Upper lobe of left lung (tissue), 6 donors: ENCODE measurements at regions not wholly inside any gene's neighbourhood (a gene's known extent, or its start where the extent isn't known, plus 50 kb on each side); places are given as distances from the start of the nearest gene placed in this dataset.

Source experiments
- ATAC-seq, 2 donors: fragments of 200-7000 bp; cut with Tn5 transposase; one replicate each; pipeline ENCODE4 v1.9.1; 2022; ENCODE audit warnings: mild to moderate bottlenecking in 2 of 2, moderate library complexity in 2 of 2; ENCODE audit not compliant: low FRiP score in 2 of 2
- DNase-seq, 2 donors: peaks; one replicate each; pipeline ENCODE4 v3.0.0-alpha.2; 2019 to 2020
- H3K27ac ChIP-seq, 4 donors: fragments of 200-600 bp; sonication (generic); one replicate each; pipeline ENCODE4 v1.5.1; 2016 to 2019
- H3K27me3 ChIP-seq, 4 donors: fragments of 200-600 bp; sonication (generic); one replicate each; pipeline ENCODE4 v1.5.1; 2017 to 2019
- H3K36me3 ChIP-seq, 4 donors: fragments of 200-600 bp; sonication (generic); one replicate each; pipeline ENCODE4 v1.5.1; 2016 to 2019
- H3K4me1 ChIP-seq, 4 donors: fragments of 200-600 bp; sonication (generic); one replicate each; pipeline ENCODE4 v1.5.1; 2018 to 2019
- H3K4me3 ChIP-seq, 4 donors: fragments of 200-600 bp; sonication (generic); one replicate each; pipeline ENCODE4 v1.5.1; 2017 to 2019; ENCODE audit warnings: mild to moderate bottlenecking in 2 of 4, moderate library complexity in 1 of 4
- H3K9me3 ChIP-seq, 4 donors: fragments of 200-600 bp; sonication (generic); one replicate each; pipeline ENCODE4 v1.5.1; 2018 to 2019
- CTCF ChIP-seq, 6 experiments: fragments of 450-650 bp in 4 of 6; fragments of 200-600 bp in 2 of 6; sonication (generic) in 2 of 6; IDR thresholded peaks; one replicate each; pipeline ENCODE4 v1.5.1; 2016 to 2019; ENCODE audit warnings: antibody characterized with exemption in 6 of 6
- EP300 ChIP-seq, 4 donors: sonication (generic); formaldehyde crosslinking; IDR thresholded peaks; one replicate each; pipeline ENCODE4 v1.5.1; 2017; ENCODE audit warnings: antibody characterized with exemption in 4 of 4, control low read depth in 2 of 4
- POLR2A ChIP-seq, 4 donors: fragments of 450-650 bp; IDR thresholded peaks; one replicate each; pipeline ENCODE4 v1.5.1; 2016 to 2017; ENCODE audit warnings: antibody characterized with exemption in 4 of 4, mild to moderate bottlenecking in 2 of 4
- POLR2AphosphoS5 ChIP-seq, 2 donors: sonication (generic); formaldehyde crosslinking; IDR thresholded peaks; one replicate each; pipeline ENCODE4 v1.5.1; 2017; ENCODE audit warnings: antibody characterized with exemption in 2 of 2
- WGBS, 2 donors: methylation state at CpG; one replicate each; pipeline ENCODE4 v1.1.5; 2017 to 2018; 5-methylcytosine and 5-hydroxymethylcytosine counted together
- donor health status: DM: no; HTN: no; CAD: no; lungs with moderate emphysema.
- donor health status: DM: no; HTN: yes; CAD: no; lungs with severe emphysema.

DNA sequence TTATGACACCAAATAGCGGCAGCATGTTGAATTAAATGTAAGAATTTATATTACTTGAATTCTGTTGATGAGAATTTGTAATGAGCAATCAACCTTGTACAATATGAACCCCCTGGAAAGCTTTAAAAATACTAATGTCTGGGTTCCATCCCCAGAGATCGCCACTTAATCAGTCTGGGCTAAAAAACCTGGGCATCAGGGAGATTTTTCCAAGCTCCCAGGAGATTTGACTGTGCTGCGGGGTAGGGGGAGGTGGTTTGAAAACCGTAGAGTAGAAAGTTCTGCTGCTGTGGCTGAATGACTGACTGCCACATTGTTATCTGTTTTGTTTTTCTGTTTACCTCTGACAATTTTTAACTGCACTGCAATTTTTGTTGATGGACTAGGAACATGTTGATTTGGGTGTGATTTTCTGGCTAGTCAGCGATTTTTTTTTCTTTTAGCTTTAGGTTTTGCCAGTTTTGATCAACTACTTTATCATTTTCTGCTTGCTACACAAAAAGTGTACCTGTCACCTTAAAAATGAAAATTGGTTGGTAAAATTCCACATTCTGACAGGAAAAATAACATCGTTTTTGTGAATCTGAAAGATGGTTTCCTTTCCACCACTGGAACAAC lies 79.3 kb downstream of the PCTP start:
- ATAC-seq = no peak
- DNase-seq = no peak

GRCh38 chr17:55830699-55831471 lies 80.0 kb downstream of the PCTP start:
- Histone ChIP-seq H3K4me1 (no peaks in the 10 kb centered on the region), H3K27me3 (no peaks in the 10 kb centered on the region), H3K36me3 (no peaks in the 10 kb centered on the region), H3K4me3 (no peak overlapping the region), H3K27ac (no peak overlapping the region), H3K9me3 (no peaks in the 10 kb centered on the region)
- WGBS, 2 donors = 69 to 78% methylated on average over 10 of the region's 10 CpGs
- TF ChIP-seq POLR2AphosphoS5 (IDR thresholded peaks at IDR 0.05) (no peak), EP300 (IDR thresholded peaks at IDR 0.05) (no peak), CTCF (IDR thresholded peaks at IDR 0.05) (no peak), POLR2A (IDR thresholded peaks at IDR 0.05) (no peak)
- ATAC-seq = no peak
- DNase-seq = no peak

More for the DNA sequence above, 79.3 kb downstream of the PCTP start:
- H3K4me1 ChIP-seq = no peaks in the 10 kb centered on the region
- TF ChIP-seq EP300 (IDR thresholded peaks at IDR 0.05) (no peak), POLR2A (IDR thresholded peaks at IDR 0.05) (no peak), POLR2AphosphoS5 (IDR thresholded peaks at IDR 0.05) (no peak), CTCF (IDR thresholded peaks at IDR 0.05) (no peak)
- no peak overlapping the region for H3K4me3 ChIP-seq
- no peak overlapping the region for H3K27ac ChIP-seq
- 74 to 78% methylated on average over 6 of the region's 6 CpGs for WGBS, 2 donors
- no peaks in the 10 kb centered on the region for H3K9me3 ChIP-seq
- no peaks in the 10 kb centered on the region for H3K27me3 ChIP-seq
- no peaks in the 10 kb centered on the region for H3K36me3 ChIP-seq

DNA sequence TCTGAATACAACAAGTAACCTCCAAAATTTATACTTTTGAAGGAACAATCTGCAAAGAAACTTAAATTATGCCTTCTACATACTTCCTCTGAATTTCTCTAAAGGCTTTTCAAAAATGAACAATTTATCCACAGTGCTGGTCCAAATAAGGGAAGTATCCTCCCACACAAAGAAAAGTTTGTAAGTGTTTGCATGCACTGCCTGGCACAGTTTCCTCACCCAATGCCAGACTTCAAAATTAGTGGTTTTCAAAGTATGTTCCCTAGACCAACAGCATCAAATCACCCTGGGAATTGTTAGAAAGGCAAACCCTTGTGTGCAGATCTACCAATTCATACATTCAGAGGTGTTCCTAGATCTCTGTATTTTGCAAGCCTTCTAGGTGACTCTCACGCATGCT lies 82.5 kb downstream of the PCTP start:
- whole genome bisulfite sequencing, 2 donors = 89 to 100% methylated on average over 1 of the region's 1 CpG
- no peak for ATAC-seq
- Histone ChIP-seq H3K27me3 (no peaks in the 10 kb centered on the region), H3K27ac (no peak overlapping the region), H3K4me3 (no peak overlapping the region), H3K36me3 (no peaks in the 10 kb centered on the region), H3K9me3 (no peaks in the 10 kb centered on the region), H3K4me1 (no peaks in the 10 kb centered on the region)
- DNase-seq = no peak
- TF ChIP-seq POLR2AphosphoS5 (IDR thresholded peaks at IDR 0.05) (no peak), EP300 (IDR thresholded peaks at IDR 0.05) (no peak), CTCF (IDR thresholded peaks at IDR 0.05) (no peak), POLR2A (IDR thresholded peaks at IDR 0.05) (no peak)

DNA sequence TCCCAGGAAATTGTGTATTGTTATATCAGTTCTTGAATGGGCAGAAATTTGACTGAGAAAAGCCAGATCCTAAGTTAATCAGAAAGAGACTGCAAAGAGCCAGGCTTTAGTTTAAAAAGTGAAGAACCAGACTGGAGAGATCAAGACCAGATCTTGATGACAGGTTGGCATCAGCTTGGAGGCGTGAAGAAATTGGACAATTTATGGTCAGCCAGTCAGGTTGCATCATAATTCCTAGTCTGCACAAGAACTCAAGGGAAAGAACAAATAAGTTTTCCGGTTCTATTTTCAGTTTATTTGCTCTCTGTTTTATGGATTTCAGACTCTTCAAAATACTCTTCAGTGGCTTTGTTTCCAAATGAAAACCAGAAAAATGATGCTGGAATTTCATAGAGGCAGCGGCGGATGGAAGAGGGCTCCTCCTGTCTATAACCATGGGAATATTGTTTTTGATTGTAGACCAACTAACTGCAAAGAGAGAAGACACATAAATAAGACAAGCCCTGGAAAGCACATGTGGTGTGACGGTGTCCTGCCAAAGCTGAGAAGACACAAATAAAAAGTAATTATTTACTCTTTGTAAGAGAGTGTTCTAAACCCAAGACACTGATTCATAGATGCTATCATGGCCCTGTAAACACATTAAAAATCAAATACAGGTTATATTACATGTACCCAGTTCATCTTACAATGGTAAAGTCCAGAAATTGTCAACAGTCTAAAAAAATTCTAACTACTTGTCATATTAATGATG lies 91.7 kb downstream of the PCTP start:
- no peaks in the 10 kb centered on the region for H3K36me3 ChIP-seq
- H3K4me3 ChIP-seq = no peak overlapping the region
- 80 to 92% methylated on average over 5 of the region's 5 CpGs for WGBS, 2 donors
- H3K9me3 ChIP-seq = no peaks in the 10 kb centered on the region
- no peak overlapping the region for H3K27ac ChIP-seq
- no peak for TF ChIP-seq CTCF (IDR thresholded peaks at IDR 0.05)
- no peak for TF ChIP-seq POLR2A (IDR thresholded peaks at IDR 0.05)
- no peak for TF ChIP-seq POLR2AphosphoS5 (IDR thresholded peaks at IDR 0.05)
- no peak for TF ChIP-seq EP300 (IDR thresholded peaks at IDR 0.05)
- no peaks in the 10 kb centered on the region for H3K27me3 ChIP-seq
- ATAC-seq (no peak), DNase-seq (no peak)
- H3K4me1 ChIP-seq = peaks cover 5 to 7% (median 6%) of the 10 kb centered on the region in 4 donors
